H9 (cell line): ENCODE measurements at regions not wholly inside any gene's neighbourhood (a gene's known extent, or its start where the extent isn't known, plus 50 kb on each side); places are given as distances from the start of the nearest gene placed in this dataset.

Experiments
- DNase-seq: peaks from one replicate; pipeline ENCODE4 v3.0.0-alpha.2; 2017
- H2AFZ ChIP-seq: one replicate; pipeline ENCODE4 v1.6.1; 2013; ENCODE audit warnings: mild to moderate bottlenecking, low read length, control low read depth, moderate library complexity
- H2AK5ac ChIP-seq: 2 replicates; pipeline ENCODE4 v1.6.1; 2013; ENCODE audit warnings: low read length, control low read depth, mixed read lengths; ENCODE audit not compliant: insufficient read length
- H2BK120ac ChIP-seq: one replicate; pipeline ENCODE4 v1.6.1; 2013; ENCODE audit warnings: low read depth, mild to moderate bottlenecking, low read length, control low read depth, inconsistent platforms; ENCODE audit not compliant: poor library complexity, severe bottlenecking
- H2BK12ac ChIP-seq: 2 replicates; pipeline ENCODE4 v1.6.1; 2013; ENCODE audit warnings: low read length, control low read depth, mixed read lengths, low read depth; ENCODE audit not compliant: insufficient read length
- H2BK15ac ChIP-seq: 2 replicates; pipeline ENCODE4 v1.6.1; 2013; ENCODE audit warnings: low read depth, low read length, control low read depth
- H2BK20ac ChIP-seq: one replicate; pipeline ENCODE4 v1.6.1; 2013; ENCODE audit warnings: low read depth, mild to moderate bottlenecking, low read length, control low read depth, inconsistent platforms; ENCODE audit not compliant: poor library complexity, severe bottlenecking
- H2BK5ac ChIP-seq: 2 replicates; pipeline ENCODE4 v1.6.1; 2013; ENCODE audit warnings: low read length, control low read depth, mixed read lengths; ENCODE audit not compliant: insufficient read length
- H3K14ac ChIP-seq: 2 replicates; pipeline ENCODE4 v1.6.1; 2013; ENCODE audit warnings: low read length, control low read depth; ENCODE audit not compliant: insufficient read depth
- H3K18ac ChIP-seq: 2 replicates; pipeline ENCODE4 v1.6.1; 2013; ENCODE audit warnings: low read depth, mild to moderate bottlenecking, mixed read lengths, low read length, control low read depth; ENCODE audit not compliant: insufficient read length
- H3K23ac ChIP-seq: 2 replicates; pipeline ENCODE4 v1.6.1; 2013; ENCODE audit warnings: low read length, control low read depth, mixed read lengths, low read depth; ENCODE audit not compliant: insufficient read length
- H3K23me2 ChIP-seq: 2 replicates; pipeline ENCODE4 v1.6.1; 2013; ENCODE audit warnings: low read depth, mild to moderate bottlenecking, mixed read lengths, low read length, control low read depth; ENCODE audit not compliant: insufficient read length, poor library complexity, severe bottlenecking
- H3K27ac ChIP-seq: 2 replicates; pipeline ENCODE4 v1.5.1; 2013; ENCODE audit warnings: low read length, control low read depth, mixed read lengths, low read depth; ENCODE audit not compliant: insufficient read length
- H3K27me3 ChIP-seq: 2 replicates; pipeline ENCODE4 v1.6.1; 2013; ENCODE audit warnings: low read length, control low read depth, inconsistent platforms; ENCODE audit not compliant: insufficient read depth
- H3K4ac ChIP-seq: 2 replicates; pipeline ENCODE4 v1.6.1; 2013; ENCODE audit warnings: low read depth, mild to moderate bottlenecking, control low read depth, inconsistent platforms, low read length, moderate library complexity
- H3K4me1 ChIP-seq: 2 replicates; pipeline ENCODE4 v1.6.1; 2013; ENCODE audit warnings: low read length, control low read depth, inconsistent platforms; ENCODE audit not compliant: insufficient read depth
- H3K4me2 ChIP-seq: 2 replicates; pipeline ENCODE4 v1.6.1; 2013; ENCODE audit warnings: low read length, control low read depth, mixed read lengths; ENCODE audit not compliant: insufficient read length, insufficient read depth
- H3K56ac ChIP-seq: 2 replicates; pipeline ENCODE4 v1.6.1; 2013; ENCODE audit warnings: low read depth, mild to moderate bottlenecking, mixed read lengths, low read length, control low read depth; ENCODE audit not compliant: insufficient read length
- H3K79me1 ChIP-seq: 2 replicates; pipeline ENCODE4 v1.6.1; 2013; ENCODE audit warnings: low read depth, mild to moderate bottlenecking, moderate library complexity, low read length, control low read depth, inconsistent platforms; ENCODE audit not compliant: insufficient read depth, poor library complexity, severe bottlenecking
- H3K79me2 ChIP-seq: 2 replicates; pipeline ENCODE4 v1.6.1; 2013; ENCODE audit warnings: low read length, control low read depth, inconsistent platforms; ENCODE audit not compliant: insufficient read depth
- H3K9ac ChIP-seq: 2 replicates; pipeline ENCODE4 v1.6.1; 2013; ENCODE audit warnings: low read length, control low read depth, mixed read lengths; ENCODE audit not compliant: insufficient read length; ENCODE audit errors: extremely low read depth
- H3K9me3 ChIP-seq: one replicate; pipeline ENCODE4 v1.6.1; 2013; ENCODE audit warnings: low read depth, low read length, inconsistent platforms; ENCODE audit not compliant: control insufficient read depth
- H3T11ph ChIP-seq: one replicate; pipeline ENCODE4 v1.6.1; 2013; ENCODE audit warnings: mild to moderate bottlenecking, low read length, control low read depth, inconsistent platforms
- H4K20me1 ChIP-seq: one replicate; pipeline ENCODE4 v1.6.1; 2013; ENCODE audit not compliant: control insufficient read depth, insufficient read length, insufficient read depth
- H4K5ac ChIP-seq: 2 replicates; pipeline ENCODE4 v1.6.1; 2013; ENCODE audit warnings: low read depth, mild to moderate bottlenecking, mixed read lengths, low read length, control low read depth; ENCODE audit not compliant: insufficient read length
- H4K8ac ChIP-seq: replicated peaks from 2 replicates; pipeline ENCODE4 v1.6.1; 2013; ENCODE audit warnings: low read length, control low read depth, mixed read lengths, low read depth; ENCODE audit not compliant: insufficient read length
- H4K91ac ChIP-seq: 2 replicates; pipeline ENCODE4 v1.6.1; 2013; ENCODE audit warnings: low read depth, mild to moderate bottlenecking, moderate library complexity, mixed read lengths, low read length, control low read depth; ENCODE audit not compliant: insufficient read length
- H3K27ac Mint-ChIP-seq, 3 experiments: 2 replicates in 2 of 3; 3 replicates in 1 of 3; pipeline ENCODE4 v1.8.0; 2020 to 2021; ENCODE audit warnings: mixed read lengths in 3 of 3, mild to moderate bottlenecking in 1 of 3, moderate library complexity in 1 of 3
- H3K27me3 Mint-ChIP-seq: 2 replicates; pipeline ENCODE4 v1.8.0; 2021; ENCODE audit warnings: low read depth, mild to moderate bottlenecking, moderate library complexity, mixed read lengths
- H3K36me3 Mint-ChIP-seq, 3 experiments: 2 replicates in 2 of 3; 3 replicates in 1 of 3; pipeline ENCODE4 v1.8.0; 2020 to 2021; ENCODE audit warnings: low read depth in 3 of 3, mixed read lengths in 3 of 3; ENCODE audit not compliant: insufficient read depth in 1 of 3
- H3K4me1 Mint-ChIP-seq, 2 experiments: 2 replicates each; pipeline ENCODE4 v1.8.0; 2020; ENCODE audit warnings: mixed read lengths in 2 of 2
- H3K4me3 Mint-ChIP-seq, 2 experiments: 2 replicates in 1 of 2; 3 replicates in 1 of 2; pipeline ENCODE4 v1.8.0; 2020 to 2021; ENCODE audit warnings: mild to moderate bottlenecking in 2 of 2, mixed read lengths in 2 of 2, moderate library complexity in 1 of 2
- H3K9me3 Mint-ChIP-seq, 2 experiments: 2 replicates in 1 of 2; 3 replicates in 1 of 2; pipeline ENCODE4 v1.8.0; 2020; ENCODE audit warnings: mild to moderate bottlenecking in 2 of 2, mixed read lengths in 2 of 2, moderate library complexity in 1 of 2
- CTCF ChIP-seq: fragments of 200-600 bp; sonication (generic); conservative IDR thresholded peaks from 3 replicates; pipeline ENCODE4 v1.8.0; 2021; ENCODE audit warnings: antibody characterized with exemption, mild to moderate bottlenecking
- WGBS: extraction: QIAGEN DNeasy Blood & Tissue Kit; methylation state at CpG from one replicate; pipeline ENCODE4 v1.1.7; 2013; ENCODE audit warnings: missing lambda C conversion rate, low lambda C conversion rate, mixed read lengths; ENCODE audit not compliant: insufficient read length; ENCODE audit errors: extremely low coverage; 5-methylcytosine and 5-hydroxymethylcytosine counted together

GRCh38 chr2:71846072-71846471 is 301.6 kb downstream of the CYP26B1 start:
- H4K91ac ChIP-seq = no peak overlapping the region
- no peak overlapping the region for H2AFZ ChIP-seq
- no CpG with 5 or more reads among the region's 2 CpGs for WGBS
- Mint-ChIP-seq H3K4me3 (no peak overlapping the region), H3K4me1 (peaks cover 0 to 5% of the 10 kb centered on the region in 2 experiments; a peak in 1 of 4 replicates), H3K9me3 (peaks cover 0 to 2% of the 10 kb centered on the region in 2 experiments; a peak in 1 of 5 replicates), H3K27me3 (peaks cover 8% of the 10 kb centered on the region), H3K36me3 (no peaks in the 10 kb centered on the region), H3K27ac (no peak overlapping the region)
- H2BK12ac ChIP-seq = no peak overlapping the region
- no peak overlapping the region for H3K4ac ChIP-seq
- no peak overlapping the region for H3K27ac ChIP-seq
- H2BK20ac ChIP-seq = no peak overlapping the region
- no peak overlapping the region for H2AK5ac ChIP-seq
- DNase-seq = no peak
- no peak for TF ChIP-seq CTCF
- no peak overlapping the region for H3K18ac ChIP-seq
- no peaks in the 10 kb centered on the region for H3K9me3 ChIP-seq
- H3T11ph ChIP-seq = no peak overlapping the region
- no peaks in the 10 kb centered on the region for H3K4me1 ChIP-seq
- H3K23ac ChIP-seq = no peak overlapping the region
- no peak overlapping the region for H3K14ac ChIP-seq
- H3K27me3 ChIP-seq = no peaks in the 10 kb centered on the region
- H3K79me2 ChIP-seq = no peaks in the 10 kb centered on the region
- no peak overlapping the region for H4K8ac ChIP-seq
- H3K23me2 ChIP-seq = no peaks in the 10 kb centered on the region
- no peak overlapping the region for H2BK120ac ChIP-seq
- H4K5ac ChIP-seq = no peak overlapping the region
- H3K4me2 ChIP-seq = no peak overlapping the region
- no peak overlapping the region for H2BK15ac ChIP-seq
- no peak overlapping the region for H3K9ac ChIP-seq
- H3K56ac ChIP-seq = no peak overlapping the region
- H2BK5ac ChIP-seq = no peak overlapping the region
- H3K79me1 ChIP-seq = no peaks in the 10 kb centered on the region
- H4K20me1 ChIP-seq = no peaks in the 10 kb centered on the region
